Fibroblast of skin of scalp (primary cell): ENCODE measurements at regions not wholly inside any gene's neighbourhood (a gene's known extent, or its start where the extent isn't known, plus 50 kb on each side); places are given as distances from the start of the nearest gene placed in this dataset.
A peak's percentile ranks its signal among the peaks of the same experiment; 100 is the strongest.
"Not testable (repeated sequence)": the region's sequence is repeated elsewhere in the genome, so short reads cannot be mapped to it uniquely, and the experiment has no call there.

ENCODE experiments used
- DNase-seq: peaks from one replicate; pipeline ENCODE4 v3.0.0-alpha.2; 2013

GRCh38 chr1:191022856-191023255 is 545.2 kb upstream of the BRINP3 start:
- peak; percentile 39 for DNase-seq

- DNase-seq, result no peak
Observed at GRCh38 chr1:191025896-191026642, 548.4 kb upstream of the BRINP3 start.

GRCh38 chr1:191026828-191027227 is 549.2 kb upstream of the BRINP3 start:
- no peak for DNase-seq

- DNase-seq, result no peak
Observed at GRCh38 chr1:191034132-191034531, 556.5 kb upstream of the BRINP3 start.

- no peak for DNase-seq
Observed at GRCh38 chr1:191043066-191043465, 565.4 kb upstream of the BRINP3 start.

GRCh38 chr1:191049781-191050180 is 572.1 kb upstream of the BRINP3 start:
- no peak for DNase-seq

- no peak for DNase-seq
Observed at GRCh38 chr1:191052888-191053287, 575.2 kb upstream of the BRINP3 start.

- DNase-seq, result no peak
Observed at GRCh38 chr1:191065346-191065745, 587.7 kb upstream of the BRINP3 start.

- no peak for DNase-seq
Observed at GRCh38 chr1:191065771-191066170, 588.1 kb upstream of the BRINP3 start.

- no peak for DNase-seq
Observed at GRCh38 chr1:191074881-191075280, 597.2 kb upstream of the BRINP3 start.

- DNase-seq, result not testable (repeated sequence)
Observed at GRCh38 chr1:191083090-191083489, 605.4 kb upstream of the BRINP3 start.

GRCh38 chr1:191085121-191085520 is 607.5 kb upstream of the BRINP3 start:
- no peak for DNase-seq

- DNase-seq, result no peak
Observed at GRCh38 chr1:191086910-191087309, 609.2 kb upstream of the BRINP3 start.

GRCh38 chr1:191096405-191096804 is 618.7 kb upstream of the BRINP3 start:
- no peak for DNase-seq

GRCh38 chr1:191099696-191100095 is 622.0 kb upstream of the BRINP3 start:
- no peak for DNase-seq

GRCh38 chr1:191101960-191102359 is 624.3 kb upstream of the BRINP3 start:
- no peak for DNase-seq

GRCh38 chr1:191125950-191126349 is 648.3 kb upstream of the BRINP3 start:
- DNase-seq, result no peak

- no peak for DNase-seq
Observed at GRCh38 chr1:191134796-191135195, 657.1 kb upstream of the BRINP3 start.

- DNase-seq, result no peak
Observed at GRCh38 chr1:191140038-191140437, 662.4 kb upstream of the BRINP3 start.

- no peak for DNase-seq
Observed at GRCh38 chr1:191142748-191143147, 665.1 kb upstream of the BRINP3 start.

- DNase-seq, result no peak
Observed at GRCh38 chr1:191145834-191146233, 668.2 kb upstream of the BRINP3 start.

- DNase-seq, result no peak
Observed at GRCh38 chr1:191151321-191151807, 673.7 kb upstream of the BRINP3 start.

- DNase-seq, result no peak
Observed at GRCh38 chr1:191152776-191153175, 675.1 kb upstream of the BRINP3 start.

- no peak for DNase-seq
Observed at GRCh38 chr1:191155178-191155577, 677.5 kb upstream of the BRINP3 start.

- no peak for DNase-seq
Observed at GRCh38 chr1:191160837-191161236, 683.2 kb upstream of the BRINP3 start.
